HG03457 (cell line): ENCODE measurements at regions not wholly inside any gene's neighbourhood (a gene's known extent, or its start where the extent isn't known, plus 50 kb on each side); places are given as distances from the start of the nearest gene placed in this dataset.
"Not testable (repeated sequence)": the region's sequence is repeated elsewhere in the genome, so short reads cannot be mapped to it uniquely, and the experiment has no call there.

Experiments
- ATAC-seq: cut with Tn5 transposase; IDR thresholded peaks from one replicate; pipeline ENCODE4 v1.9.1; 2021; ENCODE audit warnings: moderate number of reproducible peaks; ENCODE audit not compliant: unreplicated experiment

- ATAC-seq = no peak
Observed at GRCh38 chr4:154982187-154983047, 201.3 kb downstream of the RBM46 start.

GRCh38 chr4:154983714-154984113 is 202.6 kb downstream of the RBM46 start:
- ATAC-seq = no peak

- ATAC-seq = peak; percentile 98
Observed at GRCh38 chr4:154984148-154984547, 203.1 kb downstream of the RBM46 start.

GRCh38 chr4:154984616-154985015 is 203.5 kb downstream of the RBM46 start:
- no peak for ATAC-seq

GRCh38 chr4:154985673-154986072 is 204.6 kb downstream of the RBM46 start:
- ATAC-seq = no peak

GRCh38 chr4:154988511-154988910 is 207.4 kb downstream of the RBM46 start:
- ATAC-seq = no peak

GRCh38 chr4:154989511-154989910 is 208.4 kb downstream of the RBM46 start:
- no peak for ATAC-seq

GRCh38 chr4:154997866-154998265 is 210.6 kb upstream of the NPY2R start:
- not testable (repeated sequence) for ATAC-seq

DNA sequence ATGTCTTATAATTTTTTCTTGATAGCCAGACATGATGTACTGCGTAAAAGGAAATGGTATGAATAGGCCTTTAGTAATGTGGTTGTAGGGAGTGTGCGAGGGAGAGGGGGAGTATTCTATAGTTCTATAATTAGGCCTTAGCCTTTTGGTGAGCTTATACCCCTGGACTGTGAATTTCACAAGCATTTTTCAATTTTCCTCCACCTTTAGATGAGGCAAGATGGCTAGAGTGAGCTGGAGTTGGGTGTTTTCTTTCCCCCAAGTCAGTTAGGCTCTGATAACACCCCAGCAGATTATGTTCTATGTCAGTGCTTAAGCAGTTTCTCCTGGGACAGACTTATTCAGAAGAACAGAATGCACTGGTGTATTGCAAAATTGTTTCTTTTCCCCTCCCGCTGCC is 210.2 kb upstream of the NPY2R start:
- ATAC-seq = no peak

- ATAC-seq = no peak
Observed at GRCh38 chr4:154998773-154999172, 209.7 kb upstream of the NPY2R start.

DNA sequence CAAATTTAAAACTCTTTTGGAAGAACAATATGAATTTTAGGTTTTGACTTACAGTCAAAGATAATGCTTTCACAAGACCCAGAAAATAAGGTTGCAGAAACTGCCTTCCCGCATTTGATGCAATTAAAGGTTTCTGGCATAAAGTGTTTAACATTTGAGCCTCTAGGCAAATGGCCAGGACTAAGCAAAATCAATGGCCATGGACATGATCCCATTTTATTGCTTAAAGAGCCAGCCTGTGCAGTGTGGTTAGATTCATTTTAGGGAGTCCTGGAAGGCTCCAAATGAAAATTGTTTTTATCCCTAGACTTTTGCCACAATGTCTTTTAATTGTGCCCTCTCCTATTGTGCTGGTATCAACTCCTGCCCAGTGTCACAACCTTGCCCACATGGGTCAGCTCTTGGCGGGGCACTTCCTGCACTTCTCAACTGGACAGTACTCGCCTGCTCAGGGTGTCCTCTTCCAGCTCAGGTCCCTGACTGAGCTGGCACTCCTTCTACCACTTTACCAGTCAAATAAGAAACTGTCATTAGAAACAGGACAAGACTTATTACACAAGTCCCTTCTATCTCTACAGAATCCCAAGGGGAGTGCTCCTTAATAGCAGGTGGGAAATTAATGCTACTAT is 208.4 kb upstream of the NPY2R start:
- no peak for ATAC-seq

- ATAC-seq = no peak
Observed at GRCh38 chr4:155001251-155001650, 207.2 kb upstream of the NPY2R start.

DNA sequence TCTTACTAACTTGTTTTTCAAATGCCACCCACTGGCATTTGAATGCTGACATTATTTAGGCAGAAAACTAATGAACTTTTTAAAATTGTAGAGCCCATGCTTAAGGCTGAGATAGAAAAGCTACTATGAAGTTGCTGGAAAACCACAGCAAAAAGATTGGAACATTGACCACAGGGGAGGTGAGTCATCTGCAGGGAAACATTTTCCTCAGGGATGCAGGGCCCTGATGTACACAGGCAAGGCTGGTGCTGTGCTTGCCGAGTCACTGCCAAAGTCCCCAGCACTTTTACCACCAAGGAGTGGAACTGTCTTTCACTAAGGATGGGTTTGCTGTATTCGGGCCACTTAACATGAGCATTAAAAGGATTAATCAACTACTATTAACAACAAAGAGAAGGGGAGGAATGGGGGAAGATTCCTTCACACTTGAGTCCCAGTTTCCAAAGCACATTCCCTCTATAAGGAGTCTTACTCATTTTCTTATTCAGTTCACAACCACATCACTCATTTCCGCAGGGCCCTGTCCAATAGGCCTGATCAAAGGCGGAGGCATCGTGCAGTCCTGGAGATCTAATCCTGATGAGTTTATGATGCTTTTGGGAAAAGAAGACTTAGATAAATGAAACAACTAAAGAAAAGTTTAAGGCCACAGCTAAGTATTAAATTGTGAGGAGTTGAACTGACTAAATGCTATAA is 202.9 kb upstream of the NPY2R start:
- no peak for ATAC-seq

DNA sequence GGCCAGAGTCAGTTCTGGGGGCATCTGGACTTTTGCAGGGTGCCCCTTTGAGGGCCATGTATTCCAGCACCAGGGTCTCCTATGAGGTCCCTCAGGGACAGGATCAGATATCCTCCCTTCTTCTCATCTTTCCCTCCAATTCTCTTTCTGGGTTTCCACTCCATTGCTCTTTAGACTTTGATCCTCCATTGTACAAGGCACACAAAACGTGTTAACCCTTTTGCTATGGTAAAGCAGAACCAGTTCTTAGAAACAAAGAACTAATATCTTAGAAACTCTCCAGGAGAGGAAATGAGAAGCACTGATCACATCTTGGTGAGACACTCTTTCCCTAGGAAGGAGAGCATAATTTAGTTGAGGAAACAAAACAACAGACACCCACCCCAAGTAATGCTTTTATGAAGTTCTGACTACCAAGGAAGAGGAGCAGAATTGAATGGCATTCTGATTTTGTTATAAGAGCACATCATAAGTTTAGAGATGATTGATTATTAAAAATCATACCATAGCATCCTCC is 200.7 kb upstream of the NPY2R start:
- no peak for ATAC-seq

DNA sequence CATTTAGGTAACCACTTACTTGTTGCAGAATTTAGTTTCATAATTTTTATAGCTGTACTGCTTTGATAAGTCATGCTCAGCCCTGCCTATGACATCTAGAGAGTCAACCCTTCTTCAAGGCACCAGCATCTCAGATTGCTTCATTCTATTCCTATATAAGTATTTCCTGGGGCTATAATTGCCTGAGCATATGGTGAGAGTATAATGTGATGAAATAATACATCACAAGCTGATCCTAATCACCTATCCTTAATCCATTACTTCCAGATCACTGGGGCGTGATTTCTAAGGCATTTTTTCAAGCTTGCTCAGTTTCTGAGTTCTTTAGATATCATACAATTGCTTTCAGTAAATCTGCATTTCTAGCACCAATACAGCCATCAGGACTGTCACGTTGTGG is 200.0 kb upstream of the NPY2R start:
- no peak for ATAC-seq

GRCh38 chr4:155009288-155009687 is 199.1 kb upstream of the NPY2R start:
- ATAC-seq = no peak

- ATAC-seq = no peak
Observed at GRCh38 chr4:155010376-155010775, 198.1 kb upstream of the NPY2R start.

GRCh38 chr4:155011163-155011780 is 197.2 kb upstream of the NPY2R start:
- no peak for ATAC-seq

DNA sequence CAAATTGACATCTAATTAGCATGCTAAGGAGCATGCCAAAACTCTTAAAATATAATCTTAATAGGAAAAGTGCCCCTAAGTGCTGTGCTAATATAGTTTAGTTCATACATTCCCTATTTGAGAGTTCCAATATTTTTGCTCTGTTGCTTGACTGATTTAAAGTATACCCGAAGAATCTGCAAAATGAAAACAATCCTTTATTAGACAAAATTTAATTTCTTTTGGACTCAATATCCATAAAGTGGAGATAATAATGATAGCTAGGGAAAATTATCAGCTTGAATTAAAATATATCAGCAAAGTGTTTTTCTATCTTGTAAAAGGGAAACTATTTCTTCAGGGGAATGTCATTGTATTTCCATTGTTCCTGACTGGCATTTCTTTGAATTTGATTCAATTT is 196.0 kb upstream of the NPY2R start:
- ATAC-seq = no peak

GRCh38 chr4:155017426-155017825 is 191.0 kb upstream of the NPY2R start:
- no peak for ATAC-seq

DNA sequence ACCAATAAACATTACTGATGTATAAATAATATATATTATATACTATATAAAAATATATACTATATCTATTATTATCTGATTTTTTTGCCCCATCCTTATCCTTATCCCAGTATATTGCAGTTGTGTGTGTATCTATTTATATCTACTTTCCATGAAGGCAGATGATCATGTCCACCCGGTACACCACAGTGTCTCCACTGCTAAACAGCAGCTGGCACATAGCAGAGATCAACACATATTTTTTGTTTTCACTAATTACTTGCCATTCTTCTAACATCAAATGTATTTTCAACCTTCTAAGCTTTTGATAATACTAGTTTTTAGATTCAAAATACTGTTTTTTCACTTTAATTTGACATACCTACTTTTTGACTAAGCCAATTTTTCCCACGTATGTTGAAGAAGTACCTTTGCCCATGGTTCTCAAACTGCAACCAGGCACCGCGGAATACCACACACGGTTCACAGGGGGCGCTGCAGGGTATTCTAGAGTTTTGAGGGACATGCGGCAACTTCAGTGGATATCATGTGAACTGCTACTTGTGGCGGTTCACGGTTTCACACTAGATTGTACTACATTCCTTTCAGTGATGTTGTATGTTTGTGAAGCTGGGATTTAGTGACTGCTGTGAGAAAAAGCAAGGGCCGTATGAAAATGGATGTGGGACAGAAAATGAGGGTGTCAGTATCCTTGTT is 182.5 kb upstream of the NPY2R start:
- ATAC-seq = no peak
